ENCODE measurements at regions not wholly inside any gene's neighbourhood (a gene's known extent, or its start where the extent isn't known, plus 50 kb on each side); places are given as distances from the start of the nearest gene placed in this dataset.

- Histone ChIP-seq H3K9me3 (peaks cover 0 to 40% (median 24%) of the 10 kb centered on the region in 8 donors), H3K36me3 (no peaks in the 10 kb centered on the region), H3K4me3 (no peak overlapping the region), H3K27ac (no peak overlapping the region), H3K4me1 (no peaks in the 10 kb centered on the region), H3K27me3 (replicated peaks in 1 of 7) (no peaks in the 10 kb centered on the region)
- intact Hi-C loops (cut with DNase I; ENCODE audit: low total_unique reads) = no loop called here
- WGBS, 5 donors = 48 to 62% (median 56%) methylated on average over 4 of the region's 4 CpGs
- no peak for DNase-seq
- TF ChIP-seq POLR2A (IDR thresholded peaks at IDR 0.05) (no peak), CTCF (IDR thresholded peaks at IDR 0.05 in 8 of 11, conservative IDR thresholded peaks at IDR 0.05 in 3 of 11) (no peak), POLR2AphosphoS5 (IDR thresholded peaks at IDR 0.05) (no peak)
Observed at GRCh38 chr1:79792219-79792930, 785.8 kb upstream of the ADGRL4 start.

- H3K4me3 ChIP-seq = no peak overlapping the region
- 60 to 79% (median 70%) methylated on average over 5 of the region's 5 CpGs for WGBS, 5 donors
- no peaks in the 10 kb centered on the region for H3K27me3 ChIP-seq (replicated peaks in 1 of 7)
- H3K9me3 ChIP-seq = peaks cover 0 to 41% (median 19%) of the 10 kb centered on the region in 8 donors
- TF ChIP-seq CTCF (IDR thresholded peaks at IDR 0.05 in 8 of 11, conservative IDR thresholded peaks at IDR 0.05 in 3 of 11) (no peak), POLR2A (IDR thresholded peaks at IDR 0.05) (no peak), POLR2AphosphoS5 (IDR thresholded peaks at IDR 0.05) (no peak)
- intact Hi-C loops (cut with DNase I; ENCODE audit: low total_unique reads) = no loop called here
- H3K4me1 ChIP-seq = no peaks in the 10 kb centered on the region
- H3K36me3 ChIP-seq = no peaks in the 10 kb centered on the region
- no peak for DNase-seq
- H3K27ac ChIP-seq = no peak overlapping the region
Observed at GRCh38 chr1:79791488-79792218, 785.1 kb upstream of the ADGRL4 start.

GRCh38 chr1:79790950-79791349 is 784.4 kb upstream of the ADGRL4 start:
- intact Hi-C loops (cut with DNase I; ENCODE audit: low total_unique reads) = no loop called here
- no peak overlapping the region for H3K4me3 ChIP-seq
- no peaks in the 10 kb centered on the region for H3K4me1 ChIP-seq
- H3K9me3 ChIP-seq = peaks cover 0 to 34% (median 16%) of the 10 kb centered on the region in 8 donors
- no peaks in the 10 kb centered on the region for H3K27me3 ChIP-seq (replicated peaks in 1 of 7)
- no peak overlapping the region for H3K27ac ChIP-seq
- 51 to 76% (median 66%) methylated on average over 1 of the region's 1 CpG for WGBS, 5 donors
- DNase-seq = no peak
- TF ChIP-seq POLR2AphosphoS5 (IDR thresholded peaks at IDR 0.05) (no peak), POLR2A (IDR thresholded peaks at IDR 0.05) (no peak), CTCF (IDR thresholded peaks at IDR 0.05 in 8 of 11, conservative IDR thresholded peaks at IDR 0.05 in 3 of 11) (no peak)
- no peaks in the 10 kb centered on the region for H3K36me3 ChIP-seq

DNA sequence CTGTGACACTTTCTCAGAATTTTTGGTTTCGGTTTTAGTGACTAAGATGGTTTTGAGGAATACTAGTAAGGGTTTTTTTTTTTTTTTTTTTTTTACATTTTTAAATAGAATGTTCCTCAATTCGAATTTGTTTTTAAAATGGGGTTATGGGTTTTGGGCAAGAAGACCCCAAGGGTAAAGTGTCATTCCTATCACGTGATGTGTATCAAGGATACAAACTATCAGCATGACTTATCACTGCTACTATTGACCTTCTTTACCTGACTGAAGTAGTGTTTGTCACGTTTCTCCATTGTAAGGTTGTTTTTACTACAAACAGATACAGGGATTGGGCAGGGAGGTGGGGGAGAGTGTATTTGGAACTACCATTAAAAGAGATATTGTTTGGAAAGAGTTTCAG is 781.1 kb upstream of the ADGRL4 start:
- H3K4me1 ChIP-seq = no peaks in the 10 kb centered on the region
- intact Hi-C loops (cut with DNase I; ENCODE audit: low total_unique reads) = no loop called here
- no peak for DNase-seq
- no peak overlapping the region for H3K27ac ChIP-seq
- 60 to 77% (median 69%) methylated on average over 4 of the region's 4 CpGs for WGBS, 5 donors
- H3K4me3 ChIP-seq = no peak overlapping the region
- H3K27me3 ChIP-seq (replicated peaks in 1 of 7) = no peaks in the 10 kb centered on the region
- H3K9me3 ChIP-seq = peaks cover 0 to 13% (median 0%) of the 10 kb centered on the region in 8 donors
- no peak for TF ChIP-seq CTCF (IDR thresholded peaks at IDR 0.05 in 8 of 11, conservative IDR thresholded peaks at IDR 0.05 in 3 of 11)
- TF ChIP-seq POLR2A (IDR thresholded peaks at IDR 0.05) = no peak
- no peak for TF ChIP-seq POLR2AphosphoS5 (IDR thresholded peaks at IDR 0.05)
- no peaks in the 10 kb centered on the region for H3K36me3 ChIP-seq
